Loucy (cell line): ENCODE measurements at regions not wholly inside any gene's neighbourhood (a gene's known extent, or its start where the extent isn't known, plus 50 kb on each side); places are given as distances from the start of the nearest gene placed in this dataset.

Experiments used
- H2AFZ ChIP-seq: fragments of 200-600 bp; sonication (generic); 2 replicates; pipeline ENCODE4 v1.6.0; 2016; ENCODE audit warnings: antibody characterized with exemption, mild to moderate bottlenecking, low read length, moderate library complexity
- H3F3A ChIP-seq: fragments of 200-600 bp; 2 replicates; pipeline ENCODE4 v1.6.0; 2016; ENCODE audit warnings: antibody characterized with exemption, low read depth, mild to moderate bottlenecking
- H3K27me3 ChIP-seq: fragments of 200-600 bp; sonication (generic); 2 replicates; pipeline ENCODE4 v1.6.1; 2014; ENCODE audit warnings: low read length, mild to moderate bottlenecking; ENCODE audit not compliant: insufficient read depth, poor library complexity, severe bottlenecking
- H3K36me3 ChIP-seq: fragments of 200-600 bp; sonication (generic); 2 replicates; pipeline ENCODE4 v1.6.1; 2016; ENCODE audit warnings: low read length; ENCODE audit not compliant: insufficient read depth
- H3K4me1 ChIP-seq: fragments of 200-600 bp; sonication (generic); 2 replicates; pipeline ENCODE4 v1.5.1; 2014; ENCODE audit warnings: low read length, mild to moderate bottlenecking; ENCODE audit not compliant: insufficient read depth, poor library complexity, severe bottlenecking
- H3K4me2 ChIP-seq: fragments of 200-600 bp; sonication (generic); 2 replicates; pipeline ENCODE4 v1.6.0; 2014; ENCODE audit warnings: antibody characterized with exemption, low read length, low read depth, mild to moderate bottlenecking; ENCODE audit not compliant: poor library complexity, severe bottlenecking
- H3K4me3 ChIP-seq: fragments of 200-600 bp; sonication (generic); 2 replicates; pipeline ENCODE4 v1.5.1; 2014; ENCODE audit warnings: low read length, mild to moderate bottlenecking, mixed read lengths; ENCODE audit not compliant: poor library complexity, severe bottlenecking
- H3K79me2 ChIP-seq: fragments of 200-600 bp; sonication (generic); 2 replicates; pipeline ENCODE4 v1.6.1; 2014; ENCODE audit warnings: low read length; ENCODE audit not compliant: insufficient read depth
- H3K9ac ChIP-seq: fragments of 200-600 bp; sonication (generic); 2 replicates; pipeline ENCODE4 v1.6.0; 2014; ENCODE audit warnings: mild to moderate bottlenecking, low read depth, low read length, moderate library complexity; ENCODE audit not compliant: poor library complexity, severe bottlenecking
- H3K9me2 ChIP-seq: fragments of 200-600 bp; sonication (generic); replicated peaks from 2 replicates; pipeline ENCODE4 v1.6.1; 2016; ENCODE audit warnings: low read depth, low read length, mixed read lengths
- H3K9me3 ChIP-seq: fragments of 200-600 bp; sonication (generic); 2 replicates; pipeline ENCODE4 v1.6.1; 2014; ENCODE audit warnings: mild to moderate bottlenecking, antibody characterized with exemption, low read length, low read depth; ENCODE audit not compliant: insufficient read depth
- H4K20me1 ChIP-seq: fragments of 200-600 bp; sonication (generic); 2 replicates; pipeline ENCODE4 v1.6.0; 2014; ENCODE audit warnings: antibody characterized with exemption, low read length, mild to moderate bottlenecking; ENCODE audit not compliant: insufficient read depth, poor library complexity, severe bottlenecking
- EZH2phosphoT487 ChIP-seq: fragments of 200-600 bp; IDR thresholded peaks from 2 replicates; pipeline ENCODE4 v1.6.1; 2018; ENCODE audit warnings: antibody characterized with exemption, mild to moderate bottlenecking, moderate library complexity, borderline replicate concordance
- TF ChIP-seq, protein P1 (sequence below): fragments of 200-600 bp; sonication (generic); conservative IDR thresholded peaks from 2 replicates; pipeline ENCODE4 v1.5.1; 2014; ENCODE audit warnings: mild to moderate bottlenecking, antibody characterized with exemption, low read length

DNA sequence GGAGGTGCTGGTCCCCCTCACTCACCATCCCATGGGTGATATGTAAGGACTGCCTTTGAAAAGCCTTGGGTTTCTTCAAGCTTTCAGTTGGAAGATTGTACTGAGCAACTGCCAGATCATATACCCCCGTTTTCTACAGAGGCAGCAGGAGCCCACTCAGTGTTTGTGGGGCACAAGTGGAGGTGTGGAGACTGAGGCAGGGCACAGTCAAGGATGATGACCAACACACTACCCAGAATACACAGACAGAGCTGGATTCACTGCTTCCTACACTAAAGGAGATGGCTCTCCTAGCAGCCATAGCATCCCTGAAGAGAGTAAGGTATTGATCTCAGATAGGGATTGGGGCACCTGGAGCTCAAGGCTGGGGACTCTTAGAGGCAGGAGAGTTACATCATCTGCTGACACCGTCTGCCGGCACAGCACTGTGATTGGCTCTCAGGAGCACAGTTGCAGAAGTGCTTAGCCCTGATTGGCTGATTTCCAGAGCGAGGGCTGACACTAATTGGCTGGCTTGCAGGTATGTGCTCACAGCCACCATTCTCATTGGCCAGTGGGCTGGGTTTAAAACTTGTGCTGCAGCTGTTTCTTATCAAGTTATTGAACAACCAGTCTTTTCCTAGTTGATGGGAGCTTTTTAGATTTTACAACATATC, 77.9 kb upstream of the PFKP start:
- Histone ChIP-seq H3K4me3 (no peak overlapping the region), H3K4me1 (peaks cover 12% of the 10 kb centered on the region), H3K4me2 (no peak overlapping the region), H3K79me2 (no peaks in the 10 kb centered on the region), H3K36me3 (no peaks in the 10 kb centered on the region), H2AFZ (no peak overlapping the region), H3K9ac (no peak overlapping the region), H3F3A (no peaks in the 10 kb centered on the region), H3K9me3 (peaks cover 6% of the 10 kb centered on the region; the same call in 1 of the 2 replicates), H3K9me2 (no peaks in the 10 kb centered on the region), H4K20me1 (no peaks in the 10 kb centered on the region), H3K27me3 (no peaks in the 10 kb centered on the region)
- no peak for TF ChIP-seq EZH2phosphoT487
- TF ChIP-seq, protein P1, sequence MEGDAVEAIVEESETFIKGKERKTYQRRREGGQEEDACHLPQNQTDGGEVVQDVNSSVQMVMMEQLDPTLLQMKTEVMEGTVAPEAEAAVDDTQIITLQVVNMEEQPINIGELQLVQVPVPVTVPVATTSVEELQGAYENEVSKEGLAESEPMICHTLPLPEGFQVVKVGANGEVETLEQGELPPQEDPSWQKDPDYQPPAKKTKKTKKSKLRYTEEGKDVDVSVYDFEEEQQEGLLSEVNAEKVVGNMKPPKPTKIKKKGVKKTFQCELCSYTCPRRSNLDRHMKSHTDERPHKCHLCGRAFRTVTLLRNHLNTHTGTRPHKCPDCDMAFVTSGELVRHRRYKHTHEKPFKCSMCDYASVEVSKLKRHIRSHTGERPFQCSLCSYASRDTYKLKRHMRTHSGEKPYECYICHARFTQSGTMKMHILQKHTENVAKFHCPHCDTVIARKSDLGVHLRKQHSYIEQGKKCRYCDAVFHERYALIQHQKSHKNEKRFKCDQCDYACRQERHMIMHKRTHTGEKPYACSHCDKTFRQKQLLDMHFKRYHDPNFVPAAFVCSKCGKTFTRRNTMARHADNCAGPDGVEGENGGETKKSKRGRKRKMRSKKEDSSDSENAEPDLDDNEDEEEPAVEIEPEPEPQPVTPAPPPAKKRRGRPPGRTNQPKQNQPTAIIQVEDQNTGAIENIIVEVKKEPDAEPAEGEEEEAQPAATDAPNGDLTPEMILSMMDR, result no peak

DNA sequence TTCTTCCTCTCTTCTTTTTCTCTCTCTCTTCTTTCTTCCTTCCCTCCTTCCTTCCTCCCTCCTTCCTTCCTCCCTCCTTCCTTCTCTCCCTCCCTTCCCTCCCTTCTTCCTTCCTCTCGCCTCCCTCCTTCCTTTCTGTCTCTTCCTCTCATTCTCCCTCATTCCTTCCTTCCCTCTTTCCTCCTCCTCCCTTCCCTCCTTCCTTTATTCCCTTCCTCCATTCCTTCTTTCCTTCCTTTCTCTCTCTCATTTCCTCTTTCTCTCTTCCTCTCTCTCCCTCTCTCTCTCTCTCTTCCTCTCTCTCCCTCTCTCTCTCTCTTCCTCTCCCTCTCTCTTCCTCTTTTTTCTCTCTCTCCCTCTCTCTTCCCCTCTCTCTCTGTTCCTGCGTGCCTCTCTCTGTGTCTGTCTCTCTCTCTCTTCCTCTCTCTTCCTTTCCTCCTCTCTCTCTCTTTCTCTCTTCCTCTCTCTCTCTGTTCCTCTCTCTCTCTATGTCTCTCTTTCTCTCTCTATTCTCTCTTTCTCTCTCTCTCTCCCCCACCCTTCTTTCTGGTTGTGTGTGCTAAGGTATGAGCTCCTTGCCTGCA, 80.1 kb upstream of the PFKP start:
- TF ChIP-seq, protein P1, result no peak
- no peak for TF ChIP-seq EZH2phosphoT487
- Histone ChIP-seq H3K4me3 (no peak overlapping the region), H3K9me2 (no peaks in the 10 kb centered on the region), H3F3A (no peaks in the 10 kb centered on the region), H3K36me3 (no peaks in the 10 kb centered on the region), H3K4me2 (peak overlapping the region; percentile 78), H3K27me3 (no peaks in the 10 kb centered on the region), H3K9me3 (peaks cover 6% of the 10 kb centered on the region; the same call in 1 of the 2 replicates), H3K79me2 (no peaks in the 10 kb centered on the region), H4K20me1 (no peaks in the 10 kb centered on the region), H3K4me1 (peaks cover 12% of the 10 kb centered on the region), H2AFZ (no peak overlapping the region), H3K9ac (no peak overlapping the region)

DNA sequence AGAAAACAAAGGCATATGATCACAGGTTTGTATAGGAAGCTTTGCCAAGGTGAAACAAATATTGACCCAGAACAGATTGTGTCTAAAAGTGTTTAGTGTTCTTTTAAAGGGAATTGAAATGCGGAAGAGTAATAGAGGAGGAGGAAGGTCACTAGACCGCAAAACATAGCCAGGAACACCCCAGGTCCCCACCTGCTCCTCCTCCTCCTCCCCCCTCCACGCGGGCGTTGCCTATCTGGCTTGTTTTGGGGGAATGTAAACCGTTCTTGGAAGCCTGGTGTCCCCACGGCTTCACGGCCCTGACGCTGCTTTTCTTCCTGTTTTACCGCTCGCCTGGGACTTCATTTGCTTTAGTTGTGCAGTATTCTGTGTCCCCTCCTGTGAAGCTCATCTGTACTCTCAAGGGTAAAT, 81.0 kb upstream of the PFKP start:
- H3K79me2 ChIP-seq, result no peaks in the 10 kb centered on the region
- no peaks in the 10 kb centered on the region for H3K27me3 ChIP-seq
- peaks cover 6% of the 10 kb centered on the region; the same call in 1 of the 2 replicates for H3K9me3 ChIP-seq
- no peaks in the 10 kb centered on the region for H4K20me1 ChIP-seq
- H3K4me2 ChIP-seq, result peak overlapping the region; percentile 78
- peak overlapping the region; percentile 97 for H2AFZ ChIP-seq
- no peaks in the 10 kb centered on the region for H3K9me2 ChIP-seq
- peaks cover 12% of the 10 kb centered on the region for H3K4me1 ChIP-seq
- no peaks in the 10 kb centered on the region for H3K36me3 ChIP-seq
- peak overlapping the region; percentile 23 for H3K9ac ChIP-seq
- TF ChIP-seq, protein P1, result no peak
- TF ChIP-seq EZH2phosphoT487, result no peak
- no peaks in the 10 kb centered on the region for H3F3A ChIP-seq
- peak overlapping the region; percentile 65 for H3K4me3 ChIP-seq
